ENCODE measurements at regions not wholly inside any gene's neighbourhood (a gene's known extent, or its start where the extent isn't known, plus 50 kb on each side); places are given as distances from the start of the nearest gene placed in this dataset.
"Not testable (repeated sequence)": the region's sequence is repeated elsewhere in the genome, so short reads cannot be mapped to it uniquely, and the experiment has no call there.

DNA sequence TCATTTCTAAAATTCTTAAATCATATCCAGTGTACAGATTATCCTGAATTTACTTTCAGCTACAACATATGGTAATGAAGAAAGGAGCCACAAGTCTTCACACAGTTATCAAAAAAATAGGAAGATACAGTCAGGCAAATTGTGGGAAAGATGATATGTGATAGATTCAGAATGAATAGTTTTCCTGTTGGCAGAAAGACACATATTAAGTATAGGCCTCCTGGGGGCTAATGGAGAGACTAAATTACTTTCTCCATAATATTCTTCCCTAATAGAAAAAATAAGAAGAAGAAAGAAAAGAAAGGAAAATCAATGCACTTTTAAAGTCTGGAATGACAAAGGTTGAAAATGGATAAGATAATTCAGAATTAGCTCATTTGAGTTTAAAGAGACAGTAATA, 2073.5 kb downstream of the LRRC4C start:
- no peaks in the 10 kb centered on the region for H3K9me3 ChIP-seq (ENCODE audit: control insufficient read depth, low read length)
- H3K4me3 ChIP-seq (ENCODE audit: insufficient read depth, low read depth, low read length), result no peak overlapping the region
- H3K27me3 ChIP-seq (ENCODE audit: control insufficient read depth, insufficient read depth, low read length, poor library complexity, severe bottlenecking), result no peaks in the 10 kb centered on the region

GRCh38 chr11:39374963-39375698, 2084.3 kb downstream of the LRRC4C start:
- no peak overlapping the region for H3K4me3 ChIP-seq (ENCODE audit: insufficient read depth, low read depth, low read length)
- H3K27me3 ChIP-seq (ENCODE audit: control insufficient read depth, insufficient read depth, low read length, poor library complexity, severe bottlenecking), result no peaks in the 10 kb centered on the region
- WGBS, 2 experiments, result 49 to 72% methylated on average over 2 to 4 of the region's 8 CpGs
- no peak overlapping the region for H3K27ac ChIP-seq (ENCODE audit: insufficient read depth, low read depth, low read length, poor library complexity, severe bottlenecking)
- H3K36me3 ChIP-seq (ENCODE audit: control insufficient read depth, insufficient read depth, low read length), result no peaks in the 10 kb centered on the region
- no peaks in the 10 kb centered on the region for H3K9me3 ChIP-seq (ENCODE audit: control insufficient read depth, low read length)
- no peaks in the 10 kb centered on the region for H3K4me1 ChIP-seq (ENCODE audit: control insufficient read depth, insufficient read depth, low read length)

More for the DNA sequence above, 2073.5 kb downstream of the LRRC4C start:
- Histone ChIP-seq H3K36me3 (ENCODE audit: control insufficient read depth, insufficient read depth, low read length) (no peaks in the 10 kb centered on the region), H3K27ac (ENCODE audit: insufficient read depth, low read depth, low read length, poor library complexity, severe bottlenecking) (no peak overlapping the region), H3K4me1 (ENCODE audit: control insufficient read depth, insufficient read depth, low read length) (no peaks in the 10 kb centered on the region)

- no peak overlapping the region for H3K27ac ChIP-seq (ENCODE audit: insufficient read depth, low read depth, low read length, poor library complexity, severe bottlenecking)
- no peak overlapping the region for H3K4me3 ChIP-seq (ENCODE audit: insufficient read depth, low read depth, low read length)
- H3K4me1 ChIP-seq (ENCODE audit: control insufficient read depth, insufficient read depth, low read length), result no peaks in the 10 kb centered on the region
- H3K36me3 ChIP-seq (ENCODE audit: control insufficient read depth, insufficient read depth, low read length), result no peaks in the 10 kb centered on the region
- no peaks in the 10 kb centered on the region for H3K27me3 ChIP-seq (ENCODE audit: control insufficient read depth, insufficient read depth, low read length, poor library complexity, severe bottlenecking)
- 92% methylated on average over 2 to 3 of the region's 3 CpGs for WGBS, 2 experiments
- H3K9me3 ChIP-seq (ENCODE audit: control insufficient read depth, low read length), result no peaks in the 10 kb centered on the region
Observed at GRCh38 chr11:39367534-39367933, 2091.9 kb downstream of the LRRC4C start.

DNA sequence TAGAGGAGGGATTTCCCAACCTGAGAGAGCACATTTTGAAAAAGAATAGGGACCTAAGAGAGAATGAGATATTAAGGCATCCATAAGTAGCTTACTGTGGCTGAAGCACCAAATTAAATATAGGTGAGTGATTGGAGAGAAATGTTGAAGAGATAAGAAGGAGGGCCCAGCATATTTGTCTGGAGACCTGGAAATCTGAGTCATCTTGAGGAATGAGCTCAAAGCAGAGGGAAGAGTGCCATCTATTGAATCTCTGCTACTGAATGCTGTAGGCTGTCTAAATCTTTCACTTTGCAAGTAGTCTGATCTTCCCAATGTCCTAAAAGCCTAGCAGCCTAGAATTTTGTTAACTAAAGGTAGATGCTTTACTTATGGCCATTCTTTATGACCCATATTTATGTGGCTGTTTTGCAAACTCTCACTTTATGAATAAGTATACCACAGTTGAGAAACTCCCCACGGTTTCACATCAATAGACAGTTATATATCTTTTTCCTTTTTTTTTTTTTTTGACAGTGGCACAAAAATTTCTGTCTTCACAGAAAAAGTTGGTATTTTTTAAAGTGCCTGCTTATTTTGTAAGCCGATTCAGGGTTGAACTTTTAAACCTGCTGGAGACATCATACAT, 2093.5 kb downstream of the LRRC4C start:
- Histone ChIP-seq H3K4me1 (ENCODE audit: control insufficient read depth, insufficient read depth, low read length) (no peaks in the 10 kb centered on the region), H3K36me3 (ENCODE audit: control insufficient read depth, insufficient read depth, low read length) (no peaks in the 10 kb centered on the region), H3K4me3 (ENCODE audit: insufficient read depth, low read depth, low read length) (no peak overlapping the region), H3K27ac (ENCODE audit: insufficient read depth, low read depth, low read length, poor library complexity, severe bottlenecking) (no peak overlapping the region), H3K27me3 (ENCODE audit: control insufficient read depth, insufficient read depth, low read length, poor library complexity, severe bottlenecking) (no peaks in the 10 kb centered on the region), H3K9me3 (ENCODE audit: control insufficient read depth, low read length) (no peaks in the 10 kb centered on the region)
- 95% methylated on average over 2 of the region's 2 CpGs; no CpG with 5 or more reads in 1 of the 2 experiments for WGBS, 2 experiments

GRCh38 chr11:39363571-39363970, 2095.9 kb downstream of the LRRC4C start:
- Histone ChIP-seq H3K9me3 (ENCODE audit: control insufficient read depth, low read length) (no peaks in the 10 kb centered on the region), H3K4me1 (ENCODE audit: control insufficient read depth, insufficient read depth, low read length) (no peaks in the 10 kb centered on the region), H3K4me3 (ENCODE audit: insufficient read depth, low read depth, low read length) (no peak overlapping the region), H3K36me3 (ENCODE audit: control insufficient read depth, insufficient read depth, low read length) (no peaks in the 10 kb centered on the region), H3K27ac (ENCODE audit: insufficient read depth, low read depth, low read length, poor library complexity, severe bottlenecking) (no peak overlapping the region), H3K27me3 (ENCODE audit: control insufficient read depth, insufficient read depth, low read length, poor library complexity, severe bottlenecking) (no peaks in the 10 kb centered on the region)
- 92 to 94% methylated on average over 1 of the region's 1 CpG for WGBS, 2 experiments

GRCh38 chr11:39361557-39361956, 2097.9 kb downstream of the LRRC4C start:
- Histone ChIP-seq H3K4me3 (ENCODE audit: insufficient read depth, low read depth, low read length) (no peak overlapping the region), H3K27me3 (ENCODE audit: control insufficient read depth, insufficient read depth, low read length, poor library complexity, severe bottlenecking) (no peaks in the 10 kb centered on the region), H3K4me1 (ENCODE audit: control insufficient read depth, insufficient read depth, low read length) (no peaks in the 10 kb centered on the region), H3K36me3 (ENCODE audit: control insufficient read depth, insufficient read depth, low read length) (no peaks in the 10 kb centered on the region), H3K9me3 (ENCODE audit: control insufficient read depth, low read length) (no peaks in the 10 kb centered on the region), H3K27ac (ENCODE audit: insufficient read depth, low read depth, low read length, poor library complexity, severe bottlenecking) (no peak overlapping the region)
- 100% methylated on average over 1 of the region's 1 CpG for WGBS, 2 experiments

- Histone ChIP-seq H3K27me3 (ENCODE audit: control insufficient read depth, insufficient read depth, low read length, poor library complexity, severe bottlenecking) (no peaks in the 10 kb centered on the region), H3K27ac (ENCODE audit: insufficient read depth, low read depth, low read length, poor library complexity, severe bottlenecking) (no peak overlapping the region), H3K4me1 (ENCODE audit: control insufficient read depth, insufficient read depth, low read length) (peaks cover 5% of the 10 kb centered on the region), H3K36me3 (ENCODE audit: control insufficient read depth, insufficient read depth, low read length) (no peaks in the 10 kb centered on the region), H3K4me3 (ENCODE audit: insufficient read depth, low read depth, low read length) (no peak overlapping the region), H3K9me3 (ENCODE audit: control insufficient read depth, low read length) (no peaks in the 10 kb centered on the region)
- WGBS, 2 experiments, result 64 to 65% methylated on average over 5 of the region's 5 CpGs
Observed at GRCh38 chr11:39345834-39346442, 2113.5 kb downstream of the LRRC4C start.

GRCh38 chr11:39341461-39341860, 2118.0 kb downstream of the LRRC4C start:
- H3K27ac ChIP-seq (ENCODE audit: insufficient read depth, low read depth, low read length, poor library complexity, severe bottlenecking), result no peak overlapping the region
- WGBS, 2 experiments, result 92 to 98% methylated on average over 4 of the region's 4 CpGs
- H3K9me3 ChIP-seq (ENCODE audit: control insufficient read depth, low read length), result peaks cover 6% of the 10 kb centered on the region
- H3K27me3 ChIP-seq (ENCODE audit: control insufficient read depth, insufficient read depth, low read length, poor library complexity, severe bottlenecking), result no peaks in the 10 kb centered on the region
- no peaks in the 10 kb centered on the region for H3K36me3 ChIP-seq (ENCODE audit: control insufficient read depth, insufficient read depth, low read length)
- H3K4me3 ChIP-seq (ENCODE audit: insufficient read depth, low read depth, low read length), result no peak overlapping the region
- peaks cover 5% of the 10 kb centered on the region for H3K4me1 ChIP-seq (ENCODE audit: control insufficient read depth, insufficient read depth, low read length)

- not testable (repeated sequence) for H3K9me3 ChIP-seq (ENCODE audit: control insufficient read depth, low read length); H3K27me3 ChIP-seq (ENCODE audit: control insufficient read depth, insufficient read depth, low read length, poor library complexity, severe bottlenecking)
Observed at GRCh38 chr11:39333006-39333405, 2126.4 kb downstream of the LRRC4C start.

GRCh38 chr11:39327302-39327701, 2132.2 kb downstream of the LRRC4C start:
- no peaks in the 10 kb centered on the region for H3K9me3 ChIP-seq (ENCODE audit: control insufficient read depth, low read length)

More at GRCh38 chr11:39333006-39333405, 2126.4 kb downstream of the LRRC4C start:
- H3K4me3 ChIP-seq (ENCODE audit: insufficient read depth, low read depth, low read length); H3K27ac ChIP-seq (ENCODE audit: insufficient read depth, low read depth, low read length, poor library complexity, severe bottlenecking); H3K36me3 ChIP-seq (ENCODE audit: control insufficient read depth, insufficient read depth, low read length); H3K4me1 ChIP-seq (ENCODE audit: control insufficient read depth, insufficient read depth, low read length): not testable (repeated sequence)
- 80 to 81% methylated on average over 21 of the region's 21 CpGs for WGBS, 2 experiments

More at GRCh38 chr11:39327302-39327701, 2132.2 kb downstream of the LRRC4C start:
- Histone ChIP-seq H3K4me1 (ENCODE audit: control insufficient read depth, insufficient read depth, low read length) (no peaks in the 10 kb centered on the region), H3K4me3 (ENCODE audit: insufficient read depth, low read depth, low read length) (no peak overlapping the region), H3K27ac (ENCODE audit: insufficient read depth, low read depth, low read length, poor library complexity, severe bottlenecking) (no peak overlapping the region), H3K27me3 (ENCODE audit: control insufficient read depth, insufficient read depth, low read length, poor library complexity, severe bottlenecking) (no peaks in the 10 kb centered on the region), H3K36me3 (ENCODE audit: control insufficient read depth, insufficient read depth, low read length) (no peaks in the 10 kb centered on the region)
- 74 to 75% methylated on average over 5 of the region's 6 CpGs for WGBS, 2 experiments
